Loucy (cell line): ENCODE measurements at regions not wholly inside any gene's neighbourhood (a gene's known extent, or its start where the extent isn't known, plus 50 kb on each side); places are given as distances from the start of the nearest gene placed in this dataset.
"Not testable (repeated sequence)": the region's sequence is repeated elsewhere in the genome, so short reads cannot be mapped to it uniquely, and the experiment has no call there.

ENCODE experiments used
- H2AFZ ChIP-seq: fragments of 200-600 bp; sonication (generic); 2 replicates; pipeline ENCODE4 v1.6.0; 2016; ENCODE audit warnings: antibody characterized with exemption, mild to moderate bottlenecking, low read length, moderate library complexity
- H3F3A ChIP-seq: fragments of 200-600 bp; 2 replicates; pipeline ENCODE4 v1.6.0; 2016; ENCODE audit warnings: antibody characterized with exemption, low read depth, mild to moderate bottlenecking
- H3K27me3 ChIP-seq: fragments of 200-600 bp; sonication (generic); 2 replicates; pipeline ENCODE4 v1.6.1; 2014; ENCODE audit warnings: low read length, mild to moderate bottlenecking; ENCODE audit not compliant: insufficient read depth, poor library complexity, severe bottlenecking
- H3K36me3 ChIP-seq: fragments of 200-600 bp; sonication (generic); 2 replicates; pipeline ENCODE4 v1.6.1; 2016; ENCODE audit warnings: low read length; ENCODE audit not compliant: insufficient read depth
- H3K4me1 ChIP-seq: fragments of 200-600 bp; sonication (generic); 2 replicates; pipeline ENCODE4 v1.5.1; 2014; ENCODE audit warnings: low read length, mild to moderate bottlenecking; ENCODE audit not compliant: insufficient read depth, poor library complexity, severe bottlenecking
- H3K4me2 ChIP-seq: fragments of 200-600 bp; sonication (generic); 2 replicates; pipeline ENCODE4 v1.6.0; 2014; ENCODE audit warnings: antibody characterized with exemption, low read length, low read depth, mild to moderate bottlenecking; ENCODE audit not compliant: poor library complexity, severe bottlenecking
- H3K4me3 ChIP-seq: fragments of 200-600 bp; sonication (generic); 2 replicates; pipeline ENCODE4 v1.5.1; 2014; ENCODE audit warnings: low read length, mild to moderate bottlenecking, mixed read lengths; ENCODE audit not compliant: poor library complexity, severe bottlenecking
- H3K79me2 ChIP-seq: fragments of 200-600 bp; sonication (generic); 2 replicates; pipeline ENCODE4 v1.6.1; 2014; ENCODE audit warnings: low read length; ENCODE audit not compliant: insufficient read depth
- H3K9ac ChIP-seq: fragments of 200-600 bp; sonication (generic); 2 replicates; pipeline ENCODE4 v1.6.0; 2014; ENCODE audit warnings: mild to moderate bottlenecking, low read depth, low read length, moderate library complexity; ENCODE audit not compliant: poor library complexity, severe bottlenecking
- H3K9me2 ChIP-seq: fragments of 200-600 bp; sonication (generic); replicated peaks from 2 replicates; pipeline ENCODE4 v1.6.1; 2016; ENCODE audit warnings: low read depth, low read length, mixed read lengths
- H3K9me3 ChIP-seq: fragments of 200-600 bp; sonication (generic); 2 replicates; pipeline ENCODE4 v1.6.1; 2014; ENCODE audit warnings: mild to moderate bottlenecking, antibody characterized with exemption, low read length, low read depth; ENCODE audit not compliant: insufficient read depth
- H4K20me1 ChIP-seq: fragments of 200-600 bp; sonication (generic); 2 replicates; pipeline ENCODE4 v1.6.0; 2014; ENCODE audit warnings: antibody characterized with exemption, low read length, mild to moderate bottlenecking; ENCODE audit not compliant: insufficient read depth, poor library complexity, severe bottlenecking
- EZH2phosphoT487 ChIP-seq: fragments of 200-600 bp; IDR thresholded peaks from 2 replicates; pipeline ENCODE4 v1.6.1; 2018; ENCODE audit warnings: antibody characterized with exemption, mild to moderate bottlenecking, moderate library complexity, borderline replicate concordance
- TF ChIP-seq, protein P1 (sequence below): fragments of 200-600 bp; sonication (generic); conservative IDR thresholded peaks from 2 replicates; pipeline ENCODE4 v1.5.1; 2014; ENCODE audit warnings: mild to moderate bottlenecking, antibody characterized with exemption, low read length

DNA sequence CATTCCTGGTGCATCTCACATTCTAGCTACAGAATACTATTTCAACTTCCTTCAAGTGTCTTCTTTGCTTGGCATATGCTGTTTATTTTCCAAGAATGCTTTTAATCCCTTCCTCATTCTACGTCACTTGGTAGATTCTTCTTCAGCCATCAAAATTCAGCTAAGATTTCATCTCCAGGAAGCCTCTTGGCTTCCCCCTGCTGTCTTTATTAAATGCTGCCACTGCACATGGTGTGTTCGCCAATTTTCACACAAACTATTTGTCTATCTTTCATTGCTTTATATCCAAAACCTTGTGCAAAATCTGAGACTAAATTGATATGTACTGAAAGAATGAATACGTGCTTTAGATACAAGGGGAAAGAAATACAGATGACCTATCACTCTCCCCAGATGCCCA lies 253.0 kb downstream of the RFPL4B start:
- Histone ChIP-seq H3K79me2 (no peaks in the 10 kb centered on the region), H4K20me1 (no peaks in the 10 kb centered on the region), H3K9ac (no peak overlapping the region), H3K4me3 (no peak overlapping the region), H3F3A (no peaks in the 10 kb centered on the region), H3K4me2 (no peak overlapping the region), H3K36me3 (no peaks in the 10 kb centered on the region), H3K27me3 (no peaks in the 10 kb centered on the region), H3K9me2 (no peaks in the 10 kb centered on the region), H3K4me1 (no peaks in the 10 kb centered on the region), H2AFZ (no peak overlapping the region), H3K9me3 (no peaks in the 10 kb centered on the region)
- TF ChIP-seq EZH2phosphoT487: no peak
- TF ChIP-seq, protein P1, sequence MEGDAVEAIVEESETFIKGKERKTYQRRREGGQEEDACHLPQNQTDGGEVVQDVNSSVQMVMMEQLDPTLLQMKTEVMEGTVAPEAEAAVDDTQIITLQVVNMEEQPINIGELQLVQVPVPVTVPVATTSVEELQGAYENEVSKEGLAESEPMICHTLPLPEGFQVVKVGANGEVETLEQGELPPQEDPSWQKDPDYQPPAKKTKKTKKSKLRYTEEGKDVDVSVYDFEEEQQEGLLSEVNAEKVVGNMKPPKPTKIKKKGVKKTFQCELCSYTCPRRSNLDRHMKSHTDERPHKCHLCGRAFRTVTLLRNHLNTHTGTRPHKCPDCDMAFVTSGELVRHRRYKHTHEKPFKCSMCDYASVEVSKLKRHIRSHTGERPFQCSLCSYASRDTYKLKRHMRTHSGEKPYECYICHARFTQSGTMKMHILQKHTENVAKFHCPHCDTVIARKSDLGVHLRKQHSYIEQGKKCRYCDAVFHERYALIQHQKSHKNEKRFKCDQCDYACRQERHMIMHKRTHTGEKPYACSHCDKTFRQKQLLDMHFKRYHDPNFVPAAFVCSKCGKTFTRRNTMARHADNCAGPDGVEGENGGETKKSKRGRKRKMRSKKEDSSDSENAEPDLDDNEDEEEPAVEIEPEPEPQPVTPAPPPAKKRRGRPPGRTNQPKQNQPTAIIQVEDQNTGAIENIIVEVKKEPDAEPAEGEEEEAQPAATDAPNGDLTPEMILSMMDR: no peak

DNA sequence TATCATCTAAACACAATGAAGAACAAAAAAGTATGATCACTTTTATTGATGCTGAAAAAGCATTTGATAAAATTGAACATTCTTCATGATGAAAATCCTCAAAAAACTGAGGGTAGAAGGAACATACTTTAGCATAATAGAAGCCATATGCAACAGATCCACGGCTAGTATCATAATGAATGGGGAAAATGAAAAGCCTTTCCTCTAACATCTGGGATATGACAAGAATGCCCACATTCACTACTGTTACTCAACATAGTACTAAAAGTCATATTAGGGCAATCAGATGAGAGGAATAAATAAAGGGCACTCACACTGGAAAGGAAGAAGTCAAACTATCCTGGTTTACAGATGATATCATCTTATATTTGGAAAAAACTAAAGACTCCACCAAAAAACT lies 256.6 kb downstream of the RFPL4B start:
- H3K4me3 ChIP-seq: no peak overlapping the region
- TF ChIP-seq, protein P1: no peak
- TF ChIP-seq EZH2phosphoT487: no peak

DNA sequence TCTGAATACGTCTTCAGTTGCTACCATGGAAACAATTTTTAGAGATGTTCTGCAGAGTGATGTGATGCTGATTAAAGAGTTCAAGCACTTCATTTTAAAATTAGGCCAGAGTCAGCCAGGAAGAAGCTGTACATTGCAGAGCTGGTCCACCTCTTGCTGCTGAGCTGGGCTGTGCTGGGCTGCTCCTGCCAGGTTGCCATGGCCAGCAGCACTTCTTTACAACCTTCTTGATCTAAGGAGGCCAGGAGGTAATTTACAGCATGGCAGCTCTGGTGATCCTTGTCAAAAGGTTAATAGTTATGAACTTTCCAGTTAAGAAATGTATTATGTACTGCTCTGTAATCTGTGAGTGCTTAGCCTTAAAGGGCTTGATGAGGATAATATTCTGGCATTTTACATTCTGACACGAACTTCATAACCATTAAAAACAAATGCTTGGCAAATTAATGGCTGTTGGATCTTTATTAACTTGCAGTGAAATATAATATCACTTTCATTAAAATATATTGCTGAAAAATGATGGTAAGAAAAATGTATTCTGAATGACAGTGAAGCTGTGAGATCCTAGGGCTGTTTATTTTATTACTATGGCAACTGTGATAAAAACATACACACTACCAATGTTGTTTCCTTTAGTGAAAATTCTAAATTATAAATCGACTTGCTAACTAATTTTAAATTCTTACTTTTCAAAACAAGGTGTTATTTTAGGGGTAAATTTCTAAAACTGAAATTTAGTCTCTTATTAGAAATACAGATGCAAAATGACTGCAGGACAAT lies 259.7 kb downstream of the RFPL4B start:
- no peak for TF ChIP-seq EZH2phosphoT487
- TF ChIP-seq, protein P1: no peak
- Histone ChIP-seq H3K4me3 (no peak overlapping the region), H3K27me3 (no peaks in the 10 kb centered on the region), H3K9ac (no peak overlapping the region), H3K9me2 (no peaks in the 10 kb centered on the region), H3F3A (no peaks in the 10 kb centered on the region), H2AFZ (no peak overlapping the region), H4K20me1 (no peaks in the 10 kb centered on the region), H3K4me2 (no peak overlapping the region), H3K36me3 (no peaks in the 10 kb centered on the region), H3K79me2 (no peaks in the 10 kb centered on the region), H3K4me1 (no peaks in the 10 kb centered on the region), H3K9me3 (no peaks in the 10 kb centered on the region)

More for the DNA sequence above, 256.6 kb downstream of the RFPL4B start:
- no peaks in the 10 kb centered on the region for H3F3A ChIP-seq
- H3K9me2 ChIP-seq: no peaks in the 10 kb centered on the region
- no peak overlapping the region for H2AFZ ChIP-seq
- H3K79me2 ChIP-seq: no peaks in the 10 kb centered on the region
- no peaks in the 10 kb centered on the region for H3K36me3 ChIP-seq
- no peaks in the 10 kb centered on the region for H3K27me3 ChIP-seq
- H4K20me1 ChIP-seq: no peaks in the 10 kb centered on the region
- H3K4me1 ChIP-seq: no peaks in the 10 kb centered on the region
- H3K9ac ChIP-seq: no peak overlapping the region
- H3K4me2 ChIP-seq: no peak overlapping the region
- H3K9me3 ChIP-seq: no peaks in the 10 kb centered on the region

DNA sequence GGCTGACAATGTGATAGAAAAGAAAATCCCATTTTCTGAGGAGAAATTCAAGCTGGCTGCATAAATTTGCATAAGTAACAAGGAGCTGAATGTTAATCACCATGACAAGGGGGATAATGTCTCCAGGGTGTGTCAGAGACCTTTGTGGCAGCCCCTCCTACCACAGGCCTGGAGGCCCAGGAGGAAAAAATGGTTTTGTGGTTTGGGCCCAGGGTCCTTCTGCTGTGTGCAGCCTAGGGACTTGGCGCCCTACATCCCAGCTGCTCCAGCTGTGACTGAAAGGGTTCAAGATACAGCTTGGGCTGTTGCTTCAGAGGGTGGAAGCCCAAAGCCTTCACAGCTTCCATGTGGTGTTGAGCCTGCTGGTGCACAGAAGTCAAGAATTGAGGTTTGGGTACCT lies 261.8 kb downstream of the RFPL4B start:
- H3K79me2 ChIP-seq, H3K4me1 ChIP-seq, H4K20me1 ChIP-seq, H3K36me3 ChIP-seq, H3F3A ChIP-seq, H3K4me3 ChIP-seq, H3K9me3 ChIP-seq, H3K9me2 ChIP-seq, H3K4me2 ChIP-seq, H2AFZ ChIP-seq, H3K9ac ChIP-seq, H3K27me3 ChIP-seq: not testable (repeated sequence)
